GM23338 (cell line): ENCODE measurements at regions not wholly inside any gene's neighbourhood (a gene's known extent, or its start where the extent isn't known, plus 50 kb on each side); places are given as distances from the start of the nearest gene placed in this dataset.

Experiments
- ATAC-seq: fragments of 200-7000 bp; cut with Tn5 transposase; 3 replicates; pipeline ENCODE4 v1.9.1; 2020
- DNase-seq: peaks from one replicate; pipeline ENCODE4 v3.0.0-alpha.2; 2015; ENCODE audit warnings: low spot score
- H2AFZ ChIP-seq: fragments of 200-600 bp; sonication (generic); 2 replicates; pipeline ENCODE4 v1.8.0; 2016; ENCODE audit warnings: antibody characterized with exemption, mild to moderate bottlenecking, moderate library complexity
- H3F3A ChIP-seq: fragments of 200-600 bp; sonication (generic); replicated peaks from 2 replicates; pipeline ENCODE4 v1.8.0; 2017; ENCODE audit warnings: antibody characterized with exemption, mixed run types, low read depth
- H3K27ac ChIP-seq: fragments of 200-600 bp; sonication (generic); 2 replicates; pipeline ENCODE4 v1.6.1; 2016; ENCODE audit warnings: low read depth
- H3K27me3 ChIP-seq: fragments of 200-600 bp; sonication (generic); 2 replicates; pipeline ENCODE4 v1.8.0; 2016; ENCODE audit warnings: mild to moderate bottlenecking, mixed run types, moderate library complexity; ENCODE audit not compliant: insufficient read depth
- H3K36me3 ChIP-seq: fragments of 200-600 bp; sonication (generic); 2 replicates; pipeline ENCODE4 v1.8.0; 2016; ENCODE audit warnings: mild to moderate bottlenecking; ENCODE audit not compliant: insufficient read depth
- H3K4me1 ChIP-seq: fragments of 200-600 bp; sonication (generic); 2 replicates; pipeline ENCODE4 v1.8.0; 2016; ENCODE audit warnings: mild to moderate bottlenecking, moderate library complexity; ENCODE audit not compliant: insufficient read depth
- H3K4me2 ChIP-seq: fragments of 200-600 bp; sonication (generic); 2 replicates; pipeline ENCODE4 v1.7.1; 2017; ENCODE audit warnings: mixed run types
- H3K4me3 ChIP-seq: fragments of 200-600 bp; sonication (generic); 2 replicates; pipeline ENCODE4 v1.6.1; 2016; ENCODE audit warnings: mixed run types
- H3K79me2 ChIP-seq: fragments of 200-600 bp; sonication (generic); replicated peaks from 2 replicates; pipeline ENCODE4 v1.8.0; 2017; ENCODE audit warnings: mild to moderate bottlenecking; ENCODE audit not compliant: insufficient read depth
- H3K9me2 ChIP-seq: fragments of 200-600 bp; sonication (generic); 2 replicates; pipeline ENCODE4 v1.8.0; 2017; ENCODE audit not compliant: insufficient read depth
- H4K20me1 ChIP-seq: fragments of 200-600 bp; sonication (generic); replicated peaks from 2 replicates; pipeline ENCODE4 v1.8.0; 2017; ENCODE audit warnings: mild to moderate bottlenecking; ENCODE audit not compliant: insufficient read depth
- H3K27ac Mint-ChIP-seq: 2 replicates; pipeline ENCODE4 v1.8.0; 2020; ENCODE audit warnings: inconsistent platforms, mild to moderate bottlenecking, moderate library complexity, mixed read lengths
- H3K27me3 Mint-ChIP-seq: 3 replicates; pipeline ENCODE4 v1.8.0; 2022; ENCODE audit warnings: low read depth, mild to moderate bottlenecking, moderate library complexity, mixed read lengths, inconsistent platforms; ENCODE audit not compliant: insufficient read depth, poor library complexity
- H3K36me3 Mint-ChIP-seq: 3 replicates; pipeline ENCODE4 v1.8.0; 2021; ENCODE audit warnings: low read depth, mild to moderate bottlenecking, inconsistent platforms, moderate library complexity, mixed read lengths
- H3K4me1 Mint-ChIP-seq: 3 replicates; pipeline ENCODE4 v1.8.0; 2020; ENCODE audit warnings: mild to moderate bottlenecking, inconsistent platforms, mixed read lengths
- H3K4me3 Mint-ChIP-seq: 3 replicates; pipeline ENCODE4 v1.8.0; 2021; ENCODE audit warnings: moderate library complexity, mild to moderate bottlenecking, inconsistent platforms, mixed read lengths
- H3K9me3 Mint-ChIP-seq: 3 replicates; pipeline ENCODE4 v1.8.0; 2020; ENCODE audit warnings: moderate library complexity, mild to moderate bottlenecking, inconsistent platforms, mixed read lengths
- CREB1 ChIP-seq: fragments of 250-450 bp; sonication (Bioruptor Pico); IDR thresholded peaks from 2 replicates; pipeline ENCODE4 v1.5.0; 2020; ENCODE audit warnings: low read depth, mild to moderate bottlenecking, moderate library complexity
- CTCF ChIP-seq, 2 experiments: fragments of 200-600 bp in 1 of 2; sonication (generic) in 1 of 2; conservative IDR thresholded peaks; 2 replicates each; pipeline versions ENCODE4 v1.5.1 to v1.6.1; 2016 to 2017; ENCODE audit warnings: antibody characterized with exemption in 2 of 2, low read depth in 2 of 2, mild to moderate bottlenecking in 2 of 2, moderate library complexity in 1 of 2
- ETS1 ChIP-seq: IDR thresholded peaks from 2 replicates; pipeline ENCODE4 v1.6.1; 2016; ENCODE audit warnings: antibody characterized with exemption
- EZH2 ChIP-seq: fragments of 200-600 bp; sonication (generic); IDR thresholded peaks from one replicate; pipeline ENCODE4 v1.8.0; 2017; ENCODE audit warnings: antibody characterized with exemption, mild to moderate bottlenecking, low read depth; ENCODE audit not compliant: unreplicated experiment
- EZH2phosphoT487 ChIP-seq: fragments of 200-600 bp; sonication (generic); IDR thresholded peaks from one replicate; pipeline ENCODE4 v1.8.1; 2018; ENCODE audit warnings: antibody characterized with exemption; ENCODE audit not compliant: unreplicated experiment
- JUNB ChIP-seq: IDR thresholded peaks from one replicate; pipeline ENCODE4 v1.6.1; 2016; ENCODE audit warnings: antibody characterized with exemption; ENCODE audit not compliant: unreplicated experiment
- NANOG ChIP-seq: IDR thresholded peaks from 2 replicates; pipeline ENCODE4 v1.6.1; 2016; ENCODE audit warnings: antibody characterized with exemption, borderline replicate concordance
- POLR2AphosphoS5 ChIP-seq: IDR thresholded peaks from 2 replicates; pipeline ENCODE4 v1.6.1; 2016; ENCODE audit warnings: antibody characterized with exemption, low read depth
- REST ChIP-seq: IDR thresholded peaks from one replicate; pipeline ENCODE4 v1.6.1; 2018; ENCODE audit warnings: antibody characterized with exemption; ENCODE audit not compliant: unreplicated experiment
- STAT1 ChIP-seq: IDR thresholded peaks from one replicate; pipeline ENCODE4 v1.6.1; 2016; ENCODE audit warnings: antibody characterized with exemption; ENCODE audit not compliant: unreplicated experiment
- ZNF114 ChIP-seq: fragments of 250-450 bp; sonication (Bioruptor Pico); IDR thresholded peaks from 2 replicates; pipeline ENCODE4 v1.5.0; 2020; ENCODE audit warnings: mild to moderate bottlenecking, moderate library complexity
- ZNF331 ChIP-seq: fragments of 250-450 bp; sonication (Bioruptor Pico); IDR thresholded peaks from 2 replicates; pipeline ENCODE4 v1.5.0; 2020; ENCODE audit warnings: low read depth, mild to moderate bottlenecking, moderate library complexity
- ZNF462 ChIP-seq: fragments of 250-450 bp; sonication (Bioruptor Pico); IDR thresholded peaks from 2 replicates; pipeline ENCODE4 v1.5.0; 2020; ENCODE audit warnings: mild to moderate bottlenecking, moderate library complexity

- Histone ChIP-seq H3K36me3 (no peaks in the 10 kb centered on the region; the same call in 1 of the 2 replicates), H3K27ac (no peak overlapping the region), H3K4me2 (no peak overlapping the region), H3K9me2 (no peaks in the 10 kb centered on the region), H3K4me3 (no peak overlapping the region), H3K27me3 (no peaks in the 10 kb centered on the region), H2AFZ (no peak overlapping the region), H4K20me1 (no peaks in the 10 kb centered on the region), H3F3A (no peaks in the 10 kb centered on the region), H3K4me1 (no peaks in the 10 kb centered on the region), H3K79me2 (no peaks in the 10 kb centered on the region)
- peaks cover 16% of the 10 kb centered on the region for H3K36me3 Mint-ChIP-seq
- ATAC-seq, result no peak
- H3K4me1 Mint-ChIP-seq, result no peaks in the 10 kb centered on the region
- peaks cover 4% of the 10 kb centered on the region for H3K27me3 Mint-ChIP-seq
- no peak for TF ChIP-seq ZNF462 (CRISPR knock-in tag)
- TF ChIP-seq EZH2, result no peak
- no peak for TF ChIP-seq ZNF114 (CRISPR knock-in tag)
- no peak for TF ChIP-seq CREB1 (CRISPR knock-in tag)
- no peak for TF ChIP-seq CTCF (conservative IDR thresholded peaks at IDR 0.05; ENCODE audit: low read depth in 2 of 2)
- no peak for TF ChIP-seq POLR2AphosphoS5
- TF ChIP-seq STAT1, result no peak
- no peak for TF ChIP-seq ZNF331
- no peak for TF ChIP-seq EZH2phosphoT487
- TF ChIP-seq JUNB, result no peak
- TF ChIP-seq ETS1, result no peak
- no peak for TF ChIP-seq REST
- TF ChIP-seq NANOG, result no peak
- no peak overlapping the region for H3K4me3 Mint-ChIP-seq
- no peak overlapping the region for H3K27ac Mint-ChIP-seq
- H3K9me3 Mint-ChIP-seq, result peaks cover 21% of the 10 kb centered on the region
- DNase-seq, result no peak
Measured at GRCh38 chr10:123408660-123409059, 254.5 kb downstream of the BUB3 start.
